ENCODE measurements at regions not wholly inside any gene's neighbourhood (a gene's known extent, or its start where the extent isn't known, plus 50 kb on each side); places are given as distances from the start of the nearest gene placed in this dataset.

DNA sequence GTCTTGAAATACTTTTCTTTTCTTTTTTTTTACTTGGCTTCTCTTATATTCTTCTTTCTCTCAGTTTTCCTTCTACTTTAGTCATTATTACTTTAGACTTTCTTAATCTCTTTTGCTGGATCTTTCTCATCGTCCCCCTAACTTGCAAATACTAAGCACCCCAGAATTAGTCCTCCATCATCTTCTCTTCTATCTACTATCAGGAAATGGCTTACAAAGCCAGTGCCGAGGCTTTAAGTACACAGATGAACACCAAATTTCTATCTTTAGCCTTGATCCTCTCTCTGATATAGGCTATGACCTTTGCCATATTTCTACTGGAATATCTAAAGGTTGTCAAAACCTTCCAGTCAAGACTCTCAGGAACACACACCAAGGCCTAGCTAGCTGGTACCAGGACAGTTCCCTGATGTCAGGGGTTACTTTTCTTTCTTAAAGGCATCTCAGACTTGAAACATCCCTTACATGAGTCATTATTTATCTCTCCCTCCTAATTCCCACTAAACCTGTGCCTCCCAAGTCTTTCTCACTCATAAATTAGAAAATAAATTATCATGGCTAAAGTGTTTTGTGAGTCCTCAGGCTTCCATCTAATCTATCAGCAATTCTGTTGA is 278.6 kb upstream of the TCF21 start:
- ChIA-PET POLR2A (no interaction called here), CTCF (no interaction called here)
- ATAC-seq (ENCODE audit: poor library complexity) (no peak), DNase-seq (no peak)
- H3K4me1 Mint-ChIP-seq (ENCODE audit: low read depth), result no peaks in the 10 kb centered on the region
- Histone ChIP-seq H3K36me3 (ENCODE audit: insufficient read depth, low read length) (no peaks in the 10 kb centered on the region), H3K4me1 (ENCODE audit: insufficient read depth, low read length) (no peaks in the 10 kb centered on the region), H3K27me3 (ENCODE audit: control insufficient read depth in 1 of 2, insufficient read depth in 2 of 2, low read length in 2 of 2) (peaks cover 2 to 4% of the 10 kb centered on the region in 2 experiments), H3K27ac (ENCODE audit: low read depth in 1 of 2, low read length in 2 of 2) (no peak overlapping the region), H3K4me3 (ENCODE audit: low read length) (no peak overlapping the region), H3K9me3 (ENCODE audit: control insufficient read depth in 1 of 2, insufficient read depth in 1 of 2, low read length in 2 of 2) (peaks cover 0 to 10% of the 10 kb centered on the region in 2 experiments)
- intact Hi-C loops (cut with DNase I, micrococcal nuclease), result no loop called here
- H3K27me3 Mint-ChIP-seq, result peaks cover 5% of the 10 kb centered on the region
- H3K36me3 Mint-ChIP-seq (ENCODE audit: low read depth), result no peaks in the 10 kb centered on the region
- no peak for TF ChIP-seq CTCF (IDR thresholded peaks at IDR 0.05)
- H3K4me3 Mint-ChIP-seq, result no peak overlapping the region
- H3K9me3 Mint-ChIP-seq, result no peaks in the 10 kb centered on the region
- H3K27ac Mint-ChIP-seq, result no peak overlapping the region

DNA sequence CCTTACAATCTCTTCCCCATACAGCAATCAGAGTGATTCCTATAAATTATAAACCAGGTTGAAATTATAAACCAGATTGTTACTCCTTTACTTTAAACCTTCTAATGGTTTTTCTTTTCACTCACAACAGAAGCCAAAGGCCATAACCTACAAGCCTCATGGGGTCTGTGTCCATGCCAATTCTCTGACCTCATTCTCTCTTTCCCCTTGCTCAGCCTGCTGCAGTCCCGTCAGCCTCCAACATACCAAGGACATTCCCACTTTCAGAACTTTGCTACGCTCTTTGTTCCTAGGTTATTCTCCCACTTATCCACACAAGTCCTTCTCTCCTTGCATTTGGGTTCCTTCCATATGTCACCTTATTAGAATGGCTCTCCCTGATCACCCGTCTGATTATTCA is 277.9 kb upstream of the TCF21 start:
- no peak overlapping the region for H3K4me3 Mint-ChIP-seq
- no peaks in the 10 kb centered on the region for H3K9me3 Mint-ChIP-seq
- CTCF ChIA-PET, result no interaction called here
- H3K27ac ChIP-seq (ENCODE audit: low read depth in 1 of 2, low read length in 2 of 2), result no peak overlapping the region
- no peak for DNase-seq
- POLR2A ChIA-PET, result no interaction called here
- H3K36me3 Mint-ChIP-seq (ENCODE audit: low read depth), result no peaks in the 10 kb centered on the region
- intact Hi-C loops (cut with DNase I, micrococcal nuclease), result no loop called here
- H3K27me3 ChIP-seq (ENCODE audit: control insufficient read depth in 1 of 2, insufficient read depth in 2 of 2, low read length in 2 of 2), result peaks cover 2 to 4% of the 10 kb centered on the region in 2 experiments
- H3K4me1 ChIP-seq (ENCODE audit: insufficient read depth, low read length), result no peaks in the 10 kb centered on the region
- H3K4me3 ChIP-seq (ENCODE audit: low read length), result no peak overlapping the region
- no peaks in the 10 kb centered on the region for H3K4me1 Mint-ChIP-seq (ENCODE audit: low read depth)
- ATAC-seq (ENCODE audit: poor library complexity), result no peak
- peaks cover 0 to 10% of the 10 kb centered on the region in 2 experiments for H3K9me3 ChIP-seq (ENCODE audit: control insufficient read depth in 1 of 2, insufficient read depth in 1 of 2, low read length in 2 of 2)
- no peak for TF ChIP-seq CTCF (IDR thresholded peaks at IDR 0.05)
- peaks cover 5% of the 10 kb centered on the region for H3K27me3 Mint-ChIP-seq
- no peaks in the 10 kb centered on the region for H3K36me3 ChIP-seq (ENCODE audit: insufficient read depth, low read length)
- no peak overlapping the region for H3K27ac Mint-ChIP-seq

GRCh38 chr6:133612459-133612858 is 276.5 kb upstream of the TCF21 start:
- Histone ChIP-seq H3K4me3 (ENCODE audit: low read length) (no peak overlapping the region), H3K27me3 (ENCODE audit: control insufficient read depth in 1 of 2, insufficient read depth in 2 of 2, low read length in 2 of 2) (peaks cover 2 to 4% of the 10 kb centered on the region in 2 experiments), H3K9me3 (ENCODE audit: control insufficient read depth in 1 of 2, insufficient read depth in 1 of 2, low read length in 2 of 2) (peaks cover 0 to 10% of the 10 kb centered on the region in 2 experiments), H3K36me3 (ENCODE audit: insufficient read depth, low read length) (no peaks in the 10 kb centered on the region), H3K4me1 (ENCODE audit: insufficient read depth, low read length) (no peaks in the 10 kb centered on the region), H3K27ac (ENCODE audit: low read depth in 1 of 2, low read length in 2 of 2) (no peak overlapping the region)
- DNase-seq (no peak), ATAC-seq (ENCODE audit: poor library complexity) (no peak)
- CTCF ChIA-PET, result no interaction called here
- no peak for TF ChIP-seq CTCF (IDR thresholded peaks at IDR 0.05)
- H3K36me3 Mint-ChIP-seq (ENCODE audit: low read depth), result no peaks in the 10 kb centered on the region
- intact Hi-C loops (cut with DNase I, micrococcal nuclease), result no loop called here
- POLR2A ChIA-PET, result no interaction called here
- no peak overlapping the region for H3K4me3 Mint-ChIP-seq
- no peaks in the 10 kb centered on the region for H3K4me1 Mint-ChIP-seq (ENCODE audit: low read depth)
- H3K27ac Mint-ChIP-seq, result no peak overlapping the region
- H3K9me3 Mint-ChIP-seq, result peaks cover 4% of the 10 kb centered on the region
- H3K27me3 Mint-ChIP-seq, result peaks cover 9% of the 10 kb centered on the region
